IPS-18a (cell line): ENCODE measurements at regions not wholly inside any gene's neighbourhood (a gene's known extent, or its start where the extent isn't known, plus 50 kb on each side); places are given as distances from the start of the nearest gene placed in this dataset.

Source experiments
- H3K27ac ChIP-seq: one replicate; pipeline ENCODE4 v1.5.1; 2013; ENCODE audit warnings: low read length
- H3K27me3 ChIP-seq: one replicate; pipeline ENCODE4 v1.6.1; 2013; ENCODE audit warnings: mild to moderate bottlenecking, low read length; ENCODE audit not compliant: control insufficient read depth, insufficient read depth
- H3K36me3 ChIP-seq: one replicate; pipeline ENCODE4 v1.6.1; 2013; ENCODE audit warnings: low read depth, low read length; ENCODE audit not compliant: control insufficient read depth
- H3K4me1 ChIP-seq: one replicate; pipeline ENCODE4 v1.6.1; 2013; ENCODE audit warnings: low read depth, low read length; ENCODE audit not compliant: control insufficient read depth
- H3K4me3 ChIP-seq: one replicate; pipeline ENCODE4 v1.5.1; 2013; ENCODE audit warnings: low read length
- H3K9ac ChIP-seq: one replicate; pipeline ENCODE4 v1.6.1; 2013; ENCODE audit warnings: mild to moderate bottlenecking, low read length, moderate library complexity
- H3K9me3 ChIP-seq: one replicate; pipeline ENCODE4 v1.6.1; 2013; ENCODE audit warnings: low read depth, low read length; ENCODE audit not compliant: control insufficient read depth

- Histone ChIP-seq H3K9ac (no peak overlapping the region), H3K27me3 (no peaks in the 10 kb centered on the region)
These were observed 219.0 kb upstream of the SPRY2 start for GRCh38 chr13:80559944-80560343.

DNA sequence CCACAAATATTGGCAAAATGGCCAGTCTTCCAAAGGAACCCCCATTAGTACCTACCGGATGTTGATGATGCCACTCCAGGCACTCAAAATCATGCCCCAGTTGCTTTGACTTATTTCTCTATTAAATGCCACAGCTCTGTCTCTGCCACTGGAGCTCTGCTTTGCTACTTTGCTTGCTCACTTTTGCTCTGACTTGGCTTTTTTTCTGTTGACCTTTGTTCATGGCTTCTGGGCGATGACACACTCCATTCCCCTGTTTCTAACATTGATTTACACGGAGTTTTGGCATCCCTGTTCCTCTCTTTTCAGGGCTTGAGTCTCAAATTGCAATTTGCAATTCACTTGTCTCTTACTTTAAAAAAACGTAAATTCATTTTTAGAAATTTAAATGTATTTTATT lies 217.1 kb upstream of the SPRY2 start:
- H3K9me3 ChIP-seq = no peaks in the 10 kb centered on the region
- H3K27me3 ChIP-seq = no peaks in the 10 kb centered on the region
- no peak overlapping the region for H3K27ac ChIP-seq
- H3K4me1 ChIP-seq = peaks cover 4% of the 10 kb centered on the region
- no peaks in the 10 kb centered on the region for H3K36me3 ChIP-seq
- H3K9ac ChIP-seq = no peak overlapping the region
- no peak overlapping the region for H3K4me3 ChIP-seq

More at GRCh38 chr13:80559944-80560343, 219.0 kb upstream of the SPRY2 start:
- no peak overlapping the region for H3K27ac ChIP-seq
- H3K9me3 ChIP-seq = no peaks in the 10 kb centered on the region
- H3K36me3 ChIP-seq = no peaks in the 10 kb centered on the region
- H3K4me1 ChIP-seq = no peaks in the 10 kb centered on the region
- H3K4me3 ChIP-seq = no peak overlapping the region

DNA sequence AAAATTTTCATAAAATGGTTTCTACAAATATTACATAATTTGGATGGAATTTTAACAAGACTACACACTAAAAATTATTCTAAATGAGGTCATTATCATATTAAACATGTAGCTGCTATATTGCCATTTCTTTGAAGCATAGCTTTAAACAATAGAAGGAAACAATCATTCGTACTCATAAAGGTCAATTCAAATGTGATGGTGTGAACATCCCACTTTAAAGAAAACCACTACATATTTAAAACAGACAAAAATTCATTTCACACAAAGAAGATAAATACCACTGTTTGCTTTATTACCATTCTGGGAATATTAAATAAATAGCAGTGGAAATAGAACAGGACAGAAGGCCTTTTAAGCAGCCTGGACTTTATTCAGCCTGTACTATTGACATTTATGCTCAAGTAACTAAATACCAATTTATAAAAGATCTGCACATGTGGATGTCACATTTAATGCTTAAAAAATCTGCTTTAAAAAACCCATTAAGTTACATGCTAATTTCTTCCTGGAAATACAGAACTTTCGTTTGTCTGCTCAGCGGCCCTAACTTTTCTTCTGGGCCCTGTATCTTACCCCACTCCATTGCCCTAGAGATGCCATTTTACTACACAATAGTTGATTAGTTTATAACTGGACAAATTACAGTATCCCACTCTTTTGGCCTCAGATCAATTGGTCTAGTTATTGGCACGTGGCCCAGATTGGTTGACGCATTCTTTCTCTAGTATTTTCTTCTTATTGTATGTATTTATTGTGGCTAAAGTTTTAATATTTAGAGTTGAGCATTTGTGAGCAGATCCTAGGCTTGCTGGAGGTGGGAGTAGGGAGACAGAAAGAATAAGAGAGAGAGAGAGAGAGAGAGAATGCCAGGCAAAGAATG lies 215.1 kb upstream of the SPRY2 start:
- H3K27me3 ChIP-seq = no peaks in the 10 kb centered on the region
- no peaks in the 10 kb centered on the region for H3K36me3 ChIP-seq
- H3K9me3 ChIP-seq = no peaks in the 10 kb centered on the region
- peaks cover 5% of the 10 kb centered on the region for H3K4me1 ChIP-seq
- H3K27ac ChIP-seq = no peak overlapping the region
- H3K4me3 ChIP-seq = no peak overlapping the region
- H3K9ac ChIP-seq = no peak overlapping the region

DNA sequence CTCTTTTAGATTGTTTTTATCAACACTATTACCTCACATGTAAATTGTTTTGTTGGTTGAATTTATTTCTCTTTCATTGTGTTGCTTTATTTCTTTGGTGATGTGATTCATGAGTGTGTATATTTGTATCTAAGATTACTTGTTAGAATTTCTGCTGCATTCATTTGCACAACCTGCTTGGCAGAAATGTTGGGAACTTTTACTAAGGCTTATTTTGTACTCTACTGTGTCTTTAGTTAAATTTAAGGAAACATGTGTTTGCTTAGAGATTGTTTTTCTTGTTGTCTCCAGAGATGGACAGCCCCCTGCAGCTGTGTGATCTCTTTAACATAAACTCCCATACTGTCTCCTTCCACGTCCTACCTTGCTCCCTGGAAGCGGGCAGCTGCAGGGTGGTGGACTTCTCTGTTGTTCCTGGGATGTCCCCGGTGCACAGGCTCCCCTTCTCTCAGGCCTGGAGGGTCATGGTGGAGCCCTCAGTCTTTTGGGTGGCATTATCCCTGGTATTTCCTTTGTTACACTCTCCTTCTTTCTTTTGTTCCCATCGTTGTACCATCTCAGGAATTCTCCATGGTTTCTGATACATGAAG lies 212.0 kb upstream of the SPRY2 start:
- no peak overlapping the region for H3K9ac ChIP-seq
- H3K9me3 ChIP-seq = no peaks in the 10 kb centered on the region
- peaks cover 5% of the 10 kb centered on the region for H3K4me1 ChIP-seq
- no peaks in the 10 kb centered on the region for H3K27me3 ChIP-seq
- no peaks in the 10 kb centered on the region for H3K36me3 ChIP-seq
- no peak overlapping the region for H3K27ac ChIP-seq
- no peak overlapping the region for H3K4me3 ChIP-seq

DNA sequence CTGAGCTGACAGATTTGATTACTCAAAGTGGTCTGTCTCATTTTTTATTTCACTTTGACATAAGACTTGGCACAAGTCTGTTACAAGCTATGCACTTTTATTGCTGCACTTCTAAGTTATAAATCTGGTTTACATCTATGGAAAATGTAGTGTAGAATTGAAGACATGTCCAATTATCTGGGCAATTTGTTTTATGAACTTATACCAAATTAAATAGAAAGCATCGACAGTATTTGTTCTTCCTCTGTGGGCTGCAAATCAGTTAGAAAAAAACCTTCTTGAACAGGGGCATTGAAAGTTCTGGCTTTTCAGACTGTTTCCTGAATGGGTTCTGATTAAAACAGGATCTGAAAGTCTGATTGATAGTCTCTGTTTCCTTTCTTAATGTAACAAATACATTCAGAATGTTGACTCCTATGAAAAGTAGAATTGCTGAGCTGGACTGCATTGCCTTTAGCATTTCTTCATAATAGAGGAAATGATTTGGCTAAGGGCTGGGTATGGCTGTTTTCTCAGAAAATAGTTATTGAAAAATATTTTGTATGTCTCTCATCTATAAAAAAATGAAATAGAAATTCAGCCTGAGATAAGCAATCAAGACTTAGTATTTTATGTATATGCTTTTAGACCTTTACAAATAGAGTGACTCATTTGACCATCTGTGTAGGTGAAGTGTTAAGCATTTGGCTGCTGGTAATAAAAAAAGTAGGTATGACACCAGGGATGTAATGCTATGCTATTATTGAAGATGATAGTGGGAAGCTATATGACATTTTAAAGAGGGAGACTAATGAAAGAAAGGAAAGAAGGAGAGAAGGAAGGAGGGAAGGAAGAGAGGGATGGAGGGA lies 210.9 kb upstream of the SPRY2 start:
- peaks cover 5% of the 10 kb centered on the region for H3K4me1 ChIP-seq
- H3K9me3 ChIP-seq = no peaks in the 10 kb centered on the region
- H3K27ac ChIP-seq = no peak overlapping the region
- H3K36me3 ChIP-seq = no peaks in the 10 kb centered on the region
- H3K9ac ChIP-seq = no peak overlapping the region
- no peaks in the 10 kb centered on the region for H3K27me3 ChIP-seq
- H3K4me3 ChIP-seq = no peak overlapping the region

DNA sequence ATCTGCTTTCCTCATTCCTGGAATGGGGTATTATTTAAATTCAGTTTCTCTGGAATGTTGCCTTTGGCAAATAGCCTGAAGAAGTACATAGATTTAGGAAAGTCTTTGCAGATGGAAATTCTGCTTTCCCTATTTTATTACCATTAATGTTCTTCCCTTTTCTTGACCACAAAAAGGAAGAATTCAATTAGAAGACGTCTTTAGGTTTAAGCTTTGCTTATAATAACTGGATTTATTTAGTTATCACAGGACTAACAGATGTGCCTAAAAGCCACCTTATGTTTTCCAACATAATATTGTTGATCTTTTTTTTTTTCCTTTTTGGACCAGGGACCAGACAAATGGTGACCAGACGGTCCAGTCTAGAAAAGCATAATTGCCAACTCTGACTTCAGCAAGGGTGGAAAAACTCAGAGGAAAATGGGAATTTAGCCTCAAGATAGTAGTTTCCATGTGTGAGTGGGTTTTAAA lies 210.1 kb upstream of the SPRY2 start:
- Histone ChIP-seq H3K27ac (no peak overlapping the region), H3K9ac (no peak overlapping the region), H3K4me1 (peaks cover 5% of the 10 kb centered on the region), H3K36me3 (no peaks in the 10 kb centered on the region), H3K9me3 (no peaks in the 10 kb centered on the region), H3K4me3 (no peak overlapping the region), H3K27me3 (no peaks in the 10 kb centered on the region)

DNA sequence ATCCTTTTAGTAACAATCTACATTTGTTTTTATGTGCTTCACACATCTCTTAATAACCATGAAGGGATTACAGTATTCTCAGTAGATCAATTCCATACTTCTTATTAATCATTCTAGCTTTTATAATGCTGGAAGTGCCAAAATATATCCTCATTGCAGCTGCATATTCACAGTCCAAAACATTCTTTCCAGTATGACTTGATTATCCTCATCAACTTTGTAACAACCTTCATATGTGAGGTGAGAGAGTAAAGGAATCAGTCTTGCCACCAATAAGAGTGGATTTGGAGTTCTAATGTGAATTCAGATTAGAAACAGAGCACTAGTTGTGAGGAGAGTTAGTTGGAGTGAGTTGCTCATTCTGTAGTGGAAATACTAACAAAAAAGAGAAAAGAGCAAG lies 208.0 kb upstream of the SPRY2 start:
- no peaks in the 10 kb centered on the region for H3K36me3 ChIP-seq
- H3K27me3 ChIP-seq = no peaks in the 10 kb centered on the region
- H3K9me3 ChIP-seq = no peaks in the 10 kb centered on the region
- H3K4me3 ChIP-seq = no peak overlapping the region
- H3K4me1 ChIP-seq = peaks cover 5% of the 10 kb centered on the region
- no peak overlapping the region for H3K9ac ChIP-seq
- no peak overlapping the region for H3K27ac ChIP-seq

DNA sequence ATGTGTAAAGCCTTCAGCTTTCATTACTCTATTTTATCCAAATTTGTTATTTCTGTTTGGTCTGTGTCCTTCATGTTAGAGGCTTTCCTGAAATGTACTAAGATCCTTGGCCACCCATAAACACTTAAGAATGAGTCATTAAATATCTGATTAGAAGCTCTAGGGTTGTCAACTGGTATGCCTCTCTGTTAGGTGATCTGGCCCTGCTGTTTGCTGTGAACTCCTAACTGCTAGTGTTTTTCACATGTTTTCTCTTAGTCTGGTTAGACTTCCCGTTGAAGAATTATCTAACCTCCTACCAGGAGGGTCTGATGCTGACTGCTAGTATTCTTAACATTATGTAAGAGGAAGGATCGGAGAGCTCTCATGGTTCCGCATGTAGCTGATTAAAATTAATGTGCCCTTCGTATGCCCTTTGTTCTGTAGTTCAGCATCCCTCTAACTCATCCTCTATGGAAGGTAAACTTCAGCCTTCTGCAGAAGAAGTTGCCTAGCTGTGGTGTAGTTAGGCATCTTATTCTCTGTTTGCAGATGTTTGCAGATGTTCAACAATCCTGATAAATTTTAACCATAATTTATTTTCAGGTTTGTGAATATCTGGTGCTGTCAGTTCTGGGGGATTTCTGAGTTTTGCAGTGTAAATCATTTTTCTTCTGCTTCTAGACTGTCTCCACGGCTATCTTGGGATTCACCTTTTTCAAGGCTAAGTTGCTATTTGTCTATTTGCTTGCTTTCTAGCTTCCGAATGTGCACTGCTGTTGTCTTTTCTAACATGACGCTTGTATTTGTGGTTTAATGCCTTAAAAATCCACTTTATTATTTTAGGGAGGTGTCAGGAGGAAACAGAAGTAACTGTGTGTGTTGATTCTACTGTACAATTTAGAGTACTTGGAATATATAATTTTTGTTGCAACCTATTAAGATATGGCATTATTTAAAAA lies 207.2 kb upstream of the SPRY2 start:
- Histone ChIP-seq H3K27ac (no peak overlapping the region), H3K27me3 (no peaks in the 10 kb centered on the region), H3K36me3 (no peaks in the 10 kb centered on the region)

GRCh38 chr13:80547341-80547740 lies 206.4 kb upstream of the SPRY2 start:
- Histone ChIP-seq H3K9ac (no peak overlapping the region), H3K36me3 (no peaks in the 10 kb centered on the region), H3K27me3 (no peaks in the 10 kb centered on the region), H3K4me3 (no peak overlapping the region), H3K4me1 (no peaks in the 10 kb centered on the region), H3K9me3 (no peaks in the 10 kb centered on the region), H3K27ac (no peak overlapping the region)

More for the DNA sequence above, 207.2 kb upstream of the SPRY2 start:
- Histone ChIP-seq H3K9me3 (no peaks in the 10 kb centered on the region), H3K4me1 (peaks cover 1% of the 10 kb centered on the region), H3K9ac (no peak overlapping the region), H3K4me3 (no peak overlapping the region)

DNA sequence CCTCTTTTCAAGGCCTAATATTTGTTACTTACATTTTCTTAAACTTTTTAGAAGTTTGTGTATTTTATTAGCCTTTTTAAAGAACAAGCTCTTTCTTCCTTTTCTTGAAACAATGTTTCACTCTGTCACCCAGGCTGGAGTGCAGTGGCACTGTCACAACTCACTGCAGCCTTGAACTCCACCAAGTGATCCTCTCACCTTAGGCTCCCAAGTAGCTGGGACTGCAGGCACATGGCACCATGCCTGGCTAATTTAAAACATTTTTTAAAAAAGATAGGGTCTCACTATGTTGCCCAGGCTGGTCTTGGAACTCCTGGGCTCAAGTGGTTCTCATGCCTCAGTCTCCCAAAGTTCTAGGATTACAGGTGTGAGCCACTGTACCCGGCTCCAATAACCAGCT lies 192.2 kb upstream of the SPRY2 start:
- H3K27ac ChIP-seq = no peak overlapping the region
- no peak overlapping the region for H3K4me3 ChIP-seq
- H3K9me3 ChIP-seq = peaks cover 4% of the 10 kb centered on the region
- no peak overlapping the region for H3K9ac ChIP-seq
- no peaks in the 10 kb centered on the region for H3K27me3 ChIP-seq
- no peaks in the 10 kb centered on the region for H3K36me3 ChIP-seq
- no peaks in the 10 kb centered on the region for H3K4me1 ChIP-seq
